Adipocyte (in vitro differentiated cells): ENCODE measurements at regions not wholly inside any gene's neighbourhood (a gene's known extent, or its start where the extent isn't known, plus 50 kb on each side); places are given as distances from the start of the nearest gene placed in this dataset.

Experiments used
- DNase-seq: peaks from one replicate; pipeline ENCODE4 v3.0.0-alpha.2; 2015; ENCODE audit warnings: low read depth
- H3K27me3 ChIP-seq: replicated peaks from 2 replicates; pipeline ENCODE4 v1.7.0; 2013; ENCODE audit warnings: mild to moderate bottlenecking, low read length, moderate library complexity; ENCODE audit not compliant: control insufficient read depth, insufficient read depth
- H3K36me3 ChIP-seq: 2 replicates; pipeline ENCODE4 v1.7.0; 2013; ENCODE audit warnings: low read length, mild to moderate bottlenecking, moderate library complexity; ENCODE audit not compliant: control insufficient read depth, insufficient read depth, severe bottlenecking
- H3K4me1 ChIP-seq: 2 replicates; pipeline ENCODE4 v1.7.0; 2013; ENCODE audit warnings: mild to moderate bottlenecking, low read length, moderate library complexity; ENCODE audit not compliant: control insufficient read depth, insufficient read depth
- H3K4me3 ChIP-seq: 2 replicates; pipeline ENCODE4 v1.7.0; 2013; ENCODE audit warnings: mild to moderate bottlenecking, low read length, moderate library complexity
- H3K9ac ChIP-seq: 2 replicates; pipeline ENCODE4 v1.7.0; 2013; ENCODE audit warnings: mild to moderate bottlenecking, low read length, moderate library complexity
- H3K9me3 ChIP-seq: 2 replicates; pipeline ENCODE4 v1.7.0; 2013; ENCODE audit warnings: mild to moderate bottlenecking, low read length, moderate library complexity; ENCODE audit not compliant: control insufficient read depth

DNA sequence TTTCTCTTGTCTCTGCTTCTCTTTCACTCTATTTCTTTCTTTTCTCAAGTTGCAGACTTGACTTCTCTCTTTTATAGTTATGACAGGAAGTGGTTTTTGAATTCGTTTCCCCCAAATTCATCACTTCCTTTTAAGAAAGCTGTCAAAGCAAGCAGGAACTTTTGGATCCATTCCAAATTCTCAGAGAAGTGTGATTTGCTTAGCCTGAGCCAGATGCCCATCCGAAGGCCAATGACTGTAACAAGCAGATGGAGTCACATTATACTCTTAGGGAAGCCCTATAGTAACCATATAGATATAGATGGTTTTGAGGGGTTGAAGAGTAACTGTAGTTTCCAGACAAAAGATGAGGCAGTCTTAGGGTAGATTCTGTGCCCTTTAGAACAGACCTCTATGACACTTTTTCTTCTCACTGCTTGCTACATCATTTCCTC lies 592.0 kb upstream of the KCNMB2 start:
- H3K36me3 ChIP-seq: no peaks in the 10 kb centered on the region
- H3K27me3 ChIP-seq: no peaks in the 10 kb centered on the region
- H3K4me1 ChIP-seq: peaks cover 19% of the 10 kb centered on the region
- no peak overlapping the region for H3K9ac ChIP-seq
- DNase-seq: no peak
- H3K9me3 ChIP-seq: no peaks in the 10 kb centered on the region
- H3K4me3 ChIP-seq: no peak overlapping the region

DNA sequence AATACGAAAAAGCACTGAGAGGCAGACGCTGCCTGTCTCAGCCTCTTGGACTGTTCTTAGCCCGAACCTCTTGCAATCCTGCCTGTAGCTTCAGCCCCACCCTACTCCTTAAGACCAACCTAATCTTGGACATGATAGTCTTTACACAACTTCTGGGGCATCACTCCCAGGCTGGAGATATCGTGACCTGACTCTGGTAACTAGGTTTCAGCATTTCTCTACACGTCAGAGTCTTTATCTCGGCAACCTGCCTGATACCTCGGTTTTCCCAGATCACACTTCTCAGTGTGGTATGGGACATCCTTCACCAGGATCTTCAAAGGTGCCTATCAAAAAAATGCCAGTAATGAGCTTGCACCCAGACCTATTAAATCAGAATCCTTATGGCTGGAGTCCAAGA lies 590.2 kb upstream of the KCNMB2 start:
- Histone ChIP-seq H3K36me3 (no peaks in the 10 kb centered on the region), H3K27me3 (no peaks in the 10 kb centered on the region), H3K4me1 (peaks cover 19% of the 10 kb centered on the region), H3K4me3 (no peak overlapping the region), H3K9me3 (no peaks in the 10 kb centered on the region), H3K9ac (no peak overlapping the region)
- DNase-seq: no peak

DNA sequence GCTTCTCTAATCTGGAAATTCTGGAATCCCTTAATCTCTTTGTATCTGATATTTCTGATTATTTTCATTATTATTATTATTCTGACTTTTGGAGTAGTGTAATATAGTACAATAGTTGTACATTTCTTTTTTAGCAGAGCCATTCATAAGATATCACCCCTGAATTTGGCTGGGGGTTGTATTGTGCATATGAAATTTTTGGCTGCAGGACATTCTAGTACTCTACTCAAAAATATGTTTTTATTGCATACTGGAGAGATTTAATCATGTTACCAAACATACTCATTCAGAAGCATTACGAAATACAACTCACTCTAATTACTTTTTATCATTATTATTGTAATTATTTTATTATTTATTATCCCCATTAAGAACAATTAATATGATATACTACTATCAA lies 589.7 kb upstream of the KCNMB2 start:
- Histone ChIP-seq H3K9ac (no peak overlapping the region), H3K4me1 (peaks cover 19% of the 10 kb centered on the region), H3K36me3 (no peaks in the 10 kb centered on the region), H3K4me3 (peak overlapping the region; percentile 19), H3K27me3 (no peaks in the 10 kb centered on the region), H3K9me3 (no peaks in the 10 kb centered on the region)
- peak; percentile 61 for DNase-seq

DNA sequence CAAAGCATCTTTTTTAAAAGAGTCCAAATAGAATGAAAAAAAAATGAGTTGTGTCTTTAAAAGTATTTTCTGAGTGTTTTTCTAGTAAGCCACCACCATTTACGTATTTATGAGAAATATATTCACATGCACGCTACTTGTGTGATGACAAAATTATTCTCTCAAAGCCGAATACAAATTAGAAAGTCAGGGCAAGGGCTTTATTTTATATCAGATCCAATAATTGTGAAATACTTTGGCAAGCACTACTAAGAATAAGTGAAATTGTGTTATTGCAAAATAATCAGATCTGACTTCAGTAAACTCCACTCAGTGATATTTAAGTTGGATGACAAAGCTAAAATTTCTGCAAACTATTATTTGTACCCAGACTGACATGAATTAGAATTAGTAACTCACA lies 589.3 kb upstream of the KCNMB2 start:
- Histone ChIP-seq H3K27me3 (no peaks in the 10 kb centered on the region), H3K9ac (peak overlapping the region; percentile 20), H3K4me1 (peaks cover 19% of the 10 kb centered on the region), H3K9me3 (no peaks in the 10 kb centered on the region), H3K4me3 (peak overlapping the region; percentile 19), H3K36me3 (no peaks in the 10 kb centered on the region)
- DNase-seq: peak; percentile 88

DNA sequence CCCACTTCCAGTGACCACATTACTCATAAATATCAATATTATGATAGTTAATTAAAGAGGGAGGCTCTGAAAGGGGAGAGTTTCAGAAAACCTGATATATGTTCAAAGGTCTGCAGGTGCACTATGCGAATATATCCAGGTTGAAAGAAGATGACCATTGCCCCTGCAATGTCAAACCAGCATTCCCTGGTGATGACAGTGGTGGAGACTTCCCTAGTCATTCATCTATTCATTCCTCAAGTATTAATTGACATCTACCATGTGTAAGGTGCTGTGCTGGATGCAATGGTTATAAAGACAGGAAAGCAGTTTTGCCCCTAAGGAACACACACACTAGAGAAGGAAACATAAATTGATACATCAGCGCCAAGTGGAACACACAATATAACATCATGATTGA lies 588.3 kb upstream of the KCNMB2 start:
- Histone ChIP-seq H3K36me3 (no peaks in the 10 kb centered on the region), H3K4me1 (peaks cover 19% of the 10 kb centered on the region), H3K27me3 (no peaks in the 10 kb centered on the region), H3K4me3 (no peak overlapping the region), H3K9me3 (no peaks in the 10 kb centered on the region), H3K9ac (no peak overlapping the region)
- DNase-seq: no peak

DNA sequence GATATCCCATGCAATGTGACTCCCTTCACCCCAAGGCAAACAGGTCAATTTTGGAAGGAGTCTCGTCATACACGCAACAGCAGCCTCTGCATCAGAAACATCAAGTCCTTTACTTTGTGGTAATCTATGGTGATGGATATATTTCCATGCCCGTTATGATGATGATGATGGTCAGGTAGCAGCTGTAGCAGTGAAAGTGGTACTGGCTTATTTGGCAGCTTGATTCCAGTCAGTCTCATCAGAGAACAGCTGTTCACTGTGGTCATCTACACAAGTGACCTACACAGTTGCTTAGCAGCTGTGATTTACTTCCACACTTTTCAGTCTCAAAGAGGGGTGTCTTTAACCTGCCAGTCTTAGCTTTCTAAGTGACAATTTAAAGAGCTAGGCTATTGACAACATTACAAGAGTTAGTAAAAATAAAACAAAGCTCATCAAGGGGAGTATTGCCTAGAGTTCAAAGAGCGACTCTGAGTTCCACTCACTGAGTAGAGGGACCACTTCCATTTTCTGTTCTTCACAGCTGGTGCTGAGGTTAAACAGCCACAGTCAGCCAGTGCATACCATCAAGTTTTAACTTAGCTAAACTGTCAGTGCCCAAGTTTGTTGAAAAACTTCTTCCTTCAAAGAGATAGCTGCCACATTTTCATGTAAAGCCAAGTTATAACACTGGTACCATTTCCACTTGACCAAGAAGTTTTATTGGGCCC lies 587.4 kb upstream of the KCNMB2 start:
- Histone ChIP-seq H3K27me3 (no peaks in the 10 kb centered on the region), H3K9me3 (no peaks in the 10 kb centered on the region), H3K4me1 (peaks cover 19% of the 10 kb centered on the region), H3K4me3 (no peak overlapping the region), H3K36me3 (no peaks in the 10 kb centered on the region), H3K9ac (no peak overlapping the region)
- DNase-seq: no peak

DNA sequence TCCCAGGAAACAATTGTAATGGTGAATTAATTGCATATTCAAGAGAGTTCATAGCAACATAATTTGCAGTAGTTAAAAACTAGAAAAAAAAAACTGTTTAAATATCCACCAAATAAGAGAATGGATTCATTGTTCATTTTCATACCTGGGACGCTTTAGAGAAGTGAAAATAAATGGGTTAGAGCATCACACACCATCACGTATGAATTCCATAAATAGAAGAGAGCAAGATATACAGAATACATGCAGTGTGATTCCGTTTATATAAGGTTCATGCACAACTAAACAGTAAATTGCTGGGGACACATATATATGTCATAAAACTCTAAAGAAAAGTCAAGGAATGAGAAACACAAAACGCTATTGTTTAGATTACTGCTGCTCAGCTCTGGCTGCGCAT lies 577.0 kb upstream of the KCNMB2 start:
- peaks cover 12% of the 10 kb centered on the region for H3K4me1 ChIP-seq
- H3K4me3 ChIP-seq: no peak overlapping the region
- H3K9me3 ChIP-seq: no peaks in the 10 kb centered on the region
- no peaks in the 10 kb centered on the region for H3K27me3 ChIP-seq
- no peak overlapping the region for H3K9ac ChIP-seq
- no peak for DNase-seq
- no peaks in the 10 kb centered on the region for H3K36me3 ChIP-seq

DNA sequence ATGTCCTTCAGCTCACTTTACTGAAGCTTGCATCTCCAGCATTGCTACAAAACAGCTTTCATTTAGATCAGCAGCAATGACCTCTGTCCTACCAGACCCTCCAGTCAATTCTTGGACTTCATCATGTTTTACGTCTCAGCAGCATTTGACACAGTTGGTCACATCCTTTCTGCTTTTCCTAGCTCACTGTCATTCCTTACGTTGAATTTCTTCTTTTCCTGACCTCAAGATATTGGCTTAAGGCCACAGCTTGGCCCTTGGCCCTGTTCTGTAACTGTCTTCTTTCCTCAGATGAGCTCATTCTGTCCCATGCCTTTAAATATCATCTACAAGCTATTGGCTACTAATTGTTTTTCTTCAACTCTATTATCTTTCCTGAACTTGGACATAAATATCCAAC lies 576.2 kb upstream of the KCNMB2 start:
- H3K36me3 ChIP-seq: no peaks in the 10 kb centered on the region
- DNase-seq: no peak
- peaks cover 12% of the 10 kb centered on the region for H3K4me1 ChIP-seq
- H3K9ac ChIP-seq: no peak overlapping the region
- no peak overlapping the region for H3K4me3 ChIP-seq
- no peaks in the 10 kb centered on the region for H3K9me3 ChIP-seq
- no peaks in the 10 kb centered on the region for H3K27me3 ChIP-seq

DNA sequence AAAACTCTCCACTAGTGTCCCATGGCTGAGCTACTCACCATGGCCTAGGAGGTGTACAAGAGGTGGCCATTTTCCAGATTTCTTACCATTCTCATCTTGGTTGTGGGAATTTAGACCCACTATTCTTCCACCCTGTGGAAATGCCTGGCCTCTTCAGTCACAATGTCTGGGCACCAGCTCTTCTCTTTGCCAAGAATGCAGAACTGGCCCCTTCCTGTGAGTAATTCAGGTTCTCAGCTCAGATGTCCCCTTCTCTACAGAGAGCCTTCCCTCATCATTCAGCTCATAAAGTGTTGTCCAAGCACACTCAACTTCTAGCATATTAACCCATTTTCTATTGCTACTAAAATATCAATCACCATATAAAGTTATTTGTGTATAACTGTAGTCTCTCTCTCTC lies 575.5 kb upstream of the KCNMB2 start:
- no peak overlapping the region for H3K9ac ChIP-seq
- H3K36me3 ChIP-seq: no peaks in the 10 kb centered on the region
- H3K9me3 ChIP-seq: no peaks in the 10 kb centered on the region
- DNase-seq: no peak
- H3K4me1 ChIP-seq: peaks cover 12% of the 10 kb centered on the region
- H3K27me3 ChIP-seq: no peaks in the 10 kb centered on the region
- no peak overlapping the region for H3K4me3 ChIP-seq

DNA sequence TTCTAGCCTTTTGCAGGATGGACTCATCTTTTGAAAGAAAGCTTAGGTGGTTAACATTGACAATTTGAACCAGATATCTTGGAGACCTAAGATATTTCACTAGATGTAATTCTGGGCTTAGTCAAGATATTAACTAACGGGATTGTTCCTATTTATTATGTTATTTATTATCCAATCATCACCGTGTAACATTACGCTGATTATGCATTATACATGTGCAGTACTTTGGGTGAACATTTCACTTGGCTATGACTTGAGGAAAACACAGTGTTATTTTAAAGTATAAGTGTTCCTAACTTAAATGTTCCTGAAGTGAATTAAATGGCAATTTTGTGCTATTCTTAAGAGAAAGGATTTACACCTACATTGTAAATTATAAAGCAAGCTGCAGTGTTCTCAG lies 574.5 kb upstream of the KCNMB2 start:
- H3K27me3 ChIP-seq: no peaks in the 10 kb centered on the region
- no peak overlapping the region for H3K4me3 ChIP-seq
- H3K36me3 ChIP-seq: no peaks in the 10 kb centered on the region
- H3K9me3 ChIP-seq: no peaks in the 10 kb centered on the region
- no peak for DNase-seq
- H3K9ac ChIP-seq: no peak overlapping the region
- H3K4me1 ChIP-seq: peaks cover 12% of the 10 kb centered on the region

DNA sequence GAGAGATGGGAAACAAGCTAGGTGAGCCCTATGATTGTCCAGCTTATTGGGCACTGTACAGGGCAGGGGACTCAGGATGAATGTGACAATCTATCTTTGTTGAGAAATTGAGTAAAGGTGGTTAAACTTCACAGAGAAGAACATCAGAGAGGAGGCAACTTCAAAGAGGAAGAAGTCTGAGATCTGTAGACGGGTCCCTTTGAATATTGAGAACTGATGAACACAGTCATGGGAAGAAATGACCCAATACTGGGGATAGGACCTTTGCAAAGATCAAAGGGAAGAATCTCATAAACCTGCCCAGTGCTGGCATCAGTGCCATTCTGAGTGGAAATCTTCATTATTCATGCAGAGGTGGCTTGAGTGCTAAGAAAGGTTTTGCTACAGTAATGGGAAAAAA lies 569.7 kb upstream of the KCNMB2 start:
- H3K9ac ChIP-seq: no peak overlapping the region
- DNase-seq: no peak

DNA sequence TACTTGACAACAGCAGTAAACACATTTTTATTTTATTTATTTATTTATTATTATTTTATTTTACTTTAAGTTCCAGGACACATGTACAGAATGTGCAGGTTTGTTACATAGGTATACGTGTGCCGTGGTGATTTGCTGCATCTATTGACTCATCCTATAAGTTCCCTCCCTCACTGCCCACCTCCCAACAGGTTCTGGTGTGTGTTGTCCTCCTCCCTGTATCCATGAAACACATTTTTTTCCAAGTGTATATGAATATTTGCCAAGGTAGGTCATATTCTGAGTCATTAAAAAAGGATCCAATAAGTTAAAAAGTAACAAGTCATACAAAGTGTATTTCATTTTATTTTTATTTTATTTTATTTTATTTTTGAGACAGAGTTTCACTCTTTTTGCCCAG lies 567.3 kb upstream of the KCNMB2 start:
- Histone ChIP-seq H3K27me3 (no peaks in the 10 kb centered on the region), H3K4me1 (peaks cover 5% of the 10 kb centered on the region), H3K4me3 (no peak overlapping the region), H3K9me3 (no peaks in the 10 kb centered on the region), H3K36me3 (no peaks in the 10 kb centered on the region), H3K9ac (no peak overlapping the region)
- no peak for DNase-seq

More for the DNA sequence above, 569.7 kb upstream of the KCNMB2 start:
- no peaks in the 10 kb centered on the region for H3K9me3 ChIP-seq
- H3K36me3 ChIP-seq: no peaks in the 10 kb centered on the region
- H3K4me3 ChIP-seq: no peak overlapping the region
- H3K27me3 ChIP-seq: no peaks in the 10 kb centered on the region
- H3K4me1 ChIP-seq: no peaks in the 10 kb centered on the region
